GM12878 (cell line): ENCODE measurements at regions not wholly inside any gene's neighbourhood (a gene's known extent, or its start where the extent isn't known, plus 50 kb on each side); places are given as distances from the start of the nearest gene placed in this dataset.

Source experiments
- ATAC-seq: fragments of 200-7000 bp; cut with Tn5 transposase; 3 replicates; pipeline ENCODE4 v1.9.1; 2020; ENCODE audit warnings: mild to moderate bottlenecking, moderate library complexity
- BruUV-seq: library from RNA; stranded (reverse); fragments of 400-500 nt; replicated peaks from 2 replicates; lab custom pipeline; 2021; lab: Mats Ljungman, UMichigan
- CTCF ChIA-PET: fragments of 300-600 bp; sonication (Branson Sonifier 250); formaldehyde crosslinking; extraction: SDS; loops from one replicate; lab custom pipeline; 2021; ENCODE audit warnings: inconsistent platforms; lab: Yijun Ruan, JAX
- POLR2A ChIA-PET: fragments of 350-600 bp; formaldehyde crosslinking; extraction: SDS; loops from one replicate; lab custom pipeline; 2021; ENCODE audit warnings: inconsistent platforms; lab: Charles Lee
- RAD21 ChIA-PET: fragments of 300-600 bp; sonication (Branson Sonifier 250); formaldehyde crosslinking; loops from one replicate; lab custom pipeline; 2023; ENCODE audit warnings: antibody characterized with exemption; ENCODE audit not compliant: unreplicated experiment; lab: Charles Lee
- SMC1A ChIA-PET: fragments of 300-600 bp; sonication (Branson Sonifier 250); formaldehyde crosslinking; loops from one replicate; lab custom pipeline; 2023; ENCODE audit not compliant: unreplicated experiment, uncharacterized antibody; lab: Charles Lee
- DNase-seq: peaks from one replicate; pipeline ENCODE4 v3.0.0-alpha.2; 2011; ENCODE audit warnings: low read depth, low spot score
- FAIRE-seq: peaks from 3 replicates; lab custom pipeline; 2011; peaks lifted over from hg19 to GRCh38; lab: Jason Lieb, UNC
- H2AFZ ChIP-seq: 2 replicates; pipeline ENCODE4 v1.6.0; 2011; ENCODE audit warnings: low read depth, low read length, control low read depth; ENCODE audit not compliant: control insufficient read depth
- H3K27ac ChIP-seq: 2 replicates; pipeline ENCODE4 v1.5.1; 2011; ENCODE audit warnings: control low read depth; ENCODE audit not compliant: control insufficient read depth, insufficient read depth
- H3K27me3 ChIP-seq, 2 experiments: replicated peaks in 1 of 2; 2 replicates each; pipeline versions ENCODE4 v1.6.0 to v1.6.1; 2011; ENCODE audit warnings: low read length in 1 of 2; ENCODE audit not compliant: control insufficient read depth in 2 of 2, insufficient read depth in 2 of 2
- H3K36me3 ChIP-seq, 2 experiments: 2 replicates each; pipeline ENCODE4 v1.5.1; 2011; ENCODE audit warnings: low read length in 1 of 2; ENCODE audit not compliant: control insufficient read depth in 2 of 2, insufficient read depth in 2 of 2
- H3K4me1 ChIP-seq: 2 replicates; pipeline ENCODE4 v1.6.1; 2011; ENCODE audit warnings: mild to moderate bottlenecking, low read length, moderate library complexity, mixed read lengths; ENCODE audit not compliant: control insufficient read depth, insufficient read depth
- H3K4me2 ChIP-seq: 2 replicates; pipeline ENCODE4 v1.6.0; 2011; ENCODE audit warnings: control low read depth; ENCODE audit not compliant: control insufficient read depth, insufficient read depth
- H3K4me3 ChIP-seq: fragments of 200-600 bp; sonication (generic); 2 replicates; pipeline ENCODE4 v1.5.1; 2016
- H3K79me2 ChIP-seq: 2 replicates; pipeline ENCODE4 v1.6.0; 2011; ENCODE audit warnings: low read length; ENCODE audit not compliant: control insufficient read depth, insufficient read depth
- H3K9ac ChIP-seq: 2 replicates; pipeline ENCODE4 v1.8.0; 2011; ENCODE audit warnings: low read length, control low read depth, mixed read lengths; ENCODE audit not compliant: control insufficient read depth, insufficient read depth
- H3K9me3 ChIP-seq: replicated peaks from 3 replicates; pipeline ENCODE4 v1.5.1; 2011; ENCODE audit warnings: mild to moderate bottlenecking, low read length; ENCODE audit not compliant: control insufficient read depth, insufficient read depth
- H4K20me1 ChIP-seq: 2 replicates; pipeline ENCODE4 v1.6.0; 2011; ENCODE audit not compliant: control insufficient read depth, insufficient read depth
- ATF3 ChIP-seq: IDR thresholded peaks from 2 replicates; pipeline ENCODE4 v1.6.1; 2011; ENCODE audit warnings: low read depth, mild to moderate bottlenecking, low read length, moderate library complexity, borderline replicate concordance; ENCODE audit errors: extremely low read depth
- BCLAF1 ChIP-seq: fragments of 450-650 bp; IDR thresholded peaks from 2 replicates; pipeline ENCODE4 v1.6.1; 2017; ENCODE audit warnings: antibody characterized with exemption, mild to moderate bottlenecking, moderate library complexity
- BRCA1 ChIP-seq: IDR thresholded peaks from 2 replicates; pipeline ENCODE4 v1.6.1; 2011; ENCODE audit warnings: low read depth, low read length, improper control_type of control experiment
- CBX3 ChIP-seq: fragments of 200-600 bp; sonication (generic); IDR thresholded peaks from 2 replicates; pipeline ENCODE4 v1.6.1; 2016; ENCODE audit warnings: low read depth, borderline replicate concordance
- CUX1 ChIP-seq: IDR thresholded peaks from 2 replicates; pipeline ENCODE4 v1.6.1; 2012; ENCODE audit warnings: improper control_type of control experiment, low read depth, low read length; ENCODE audit not compliant: insufficient replicate concordance
- E2F8 ChIP-seq: fragments of 450-650 bp; IDR thresholded peaks from 2 replicates; pipeline ENCODE4 v1.6.1; 2018; ENCODE audit warnings: mild to moderate bottlenecking, low read depth, moderate library complexity; ENCODE audit not compliant: partially characterized antibody
- EP300 ChIP-seq, 2 experiments: fragments of 150-350 bp in 1 of 2; IDR thresholded peaks; 2 replicates each; pipeline ENCODE4 v1.6.1; 2011 to 2012; ENCODE audit warnings: low read depth in 2 of 2, low read length in 2 of 2, borderline replicate concordance in 1 of 2, improper control_type of control experiment in 1 of 2, inconsistent platforms in 1 of 2; ENCODE audit not compliant: control insufficient read depth in 1 of 2
- ESRRA ChIP-seq: IDR thresholded peaks from 2 replicates; pipeline ENCODE4 v1.6.1; 2012; ENCODE audit warnings: mild to moderate bottlenecking, low read length, improper control_type of control experiment
- FOS ChIP-seq: IDR thresholded peaks from 3 replicates; pipeline ENCODE4 v1.6.1; 2011; ENCODE audit warnings: borderline replicate concordance; ENCODE audit not compliant: insufficient read length; ENCODE audit errors: extremely low read depth
- SREBF2 ChIP-seq: IDR thresholded peaks from 2 replicates; pipeline ENCODE4 v1.6.1; 2012; ENCODE audit warnings: mild to moderate bottlenecking, low read length
- TAF1 ChIP-seq: IDR thresholded peaks from 2 replicates; pipeline ENCODE4 v1.6.1; 2011; ENCODE audit warnings: mild to moderate bottlenecking, low read depth, low read length, borderline replicate concordance
- ZNF274 ChIP-seq: IDR thresholded peaks from one replicate; pipeline ENCODE4 v1.8.0; 2011; ENCODE audit not compliant: insufficient read length, insufficient read depth
- ZNF384 ChIP-seq: IDR thresholded peaks from 2 replicates; pipeline ENCODE4 v1.6.1; 2012; ENCODE audit warnings: low read depth, mild to moderate bottlenecking, low read length, improper control_type of control experiment, borderline replicate concordance
- WGBS: methylation state at CpG from one replicate; pipeline ENCODE4 v1.1.6; 2016; ENCODE audit warnings: low lambda C conversion rate; ENCODE audit not compliant: insufficient replicate concordance, insufficient coverage; ENCODE audit errors: missing lambda C conversion rate; 5-methylcytosine and 5-hydroxymethylcytosine counted together
- in situ Hi-C: fragments of 300-500 bp; cut with MboI; formaldehyde crosslinking; loops from 9 replicates; pipeline ENCODE4 v1.14.3; 2018; ENCODE audit warnings: mixed read lengths
- intact Hi-C: fragments of 100-400 bp; cut with micrococcal nuclease; formaldehyde crosslinking; loops from one replicate; pipeline ENCODE4 v1.14.2; 2022; ENCODE audit not compliant: unreplicated experiment

- DNase-seq = no peak
- Histone ChIP-seq H3K9ac (no peak overlapping the region), H3K4me3 (no peak overlapping the region), H3K4me2 (no peak overlapping the region), H3K4me1 (no peaks in the 10 kb centered on the region), H4K20me1 (no peaks in the 10 kb centered on the region), H3K9me3 (no peaks in the 10 kb centered on the region; the same call in 2 of the 3 replicates), H3K79me2 (no peaks in the 10 kb centered on the region), H3K27me3 (no peaks in the 10 kb centered on the region), H2AFZ (no peak overlapping the region), H3K36me3 (no peaks in the 10 kb centered on the region), H3K27ac (no peak overlapping the region)
- TF ChIP-seq CUX1 = no peak
- TF ChIP-seq BCLAF1 = no peak
- TF ChIP-seq FOS = no peak
- no peak for TF ChIP-seq ATF3
- no peak for TF ChIP-seq BRCA1
- no peak for TF ChIP-seq EP300 (IDR thresholded peaks at IDR 0.05; ENCODE audit: borderline replicate concordance in 1 of 2, control insufficient read depth in 1 of 2, low read depth in 2 of 2, low read length in 2 of 2)
- TF ChIP-seq SREBF2 = no peak
- TF ChIP-seq ZNF384 = no peak
- TF ChIP-seq TAF1 = no peak
- no peak for TF ChIP-seq ESRRA
- no peak for TF ChIP-seq E2F8
- TF ChIP-seq ZNF274 = no peak
- no peak for TF ChIP-seq CBX3
- BruUV-seq = no TSS peak
- FAIRE-seq = no peak
- intact Hi-C loops = no loop called here
- 47% methylated on average over 4 of the region's 4 CpGs for WGBS
- ChIA-PET SMC1A (interaction anchor here (0.6 kb wide), 1 partner anchor 427 kb away, joined by 4 read pairs; no protein-coding TSS in a partner anchor), CTCF (no interaction called here), POLR2A (no interaction called here), RAD21 (no interaction called here)
- ATAC-seq = no peak
- in situ Hi-C loops = no loop called here
Observed at GRCh38 chr10:3357737-3358136, 185.2 kb upstream of the PITRM1 start.
